ENCODE measurements at regions not wholly inside any gene's neighbourhood (a gene's known extent, or its start where the extent isn't known, plus 50 kb on each side); places are given as distances from the start of the nearest gene placed in this dataset.

DNA sequence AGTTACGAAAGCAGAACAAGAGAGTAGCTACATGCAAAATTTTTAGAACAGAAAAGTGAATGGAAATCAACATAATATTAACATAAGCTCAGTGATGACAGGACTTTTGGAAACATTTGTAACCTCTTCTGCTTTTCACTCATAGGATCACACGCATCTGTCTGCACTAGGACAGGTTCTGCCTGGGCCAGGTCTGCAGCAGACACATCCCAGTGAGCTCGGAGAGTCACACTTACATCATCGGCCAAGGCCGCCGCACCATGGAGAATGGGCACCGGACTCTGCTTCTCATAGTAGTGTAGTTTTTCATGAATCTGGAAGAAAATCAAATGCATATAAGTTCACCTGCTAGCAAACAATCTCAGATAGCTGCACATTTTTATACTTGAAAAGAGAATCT is 150.9 kb upstream of the ODAD2 start:
- no peak for TF ChIP-seq CTCF (IDR thresholded peaks at IDR 0.05)
- TF ChIP-seq NRF1 (IDR thresholded peaks at IDR 0.05; ENCODE audit: low read depth, low read length), result no peak
- TF ChIP-seq, protein P1, sequence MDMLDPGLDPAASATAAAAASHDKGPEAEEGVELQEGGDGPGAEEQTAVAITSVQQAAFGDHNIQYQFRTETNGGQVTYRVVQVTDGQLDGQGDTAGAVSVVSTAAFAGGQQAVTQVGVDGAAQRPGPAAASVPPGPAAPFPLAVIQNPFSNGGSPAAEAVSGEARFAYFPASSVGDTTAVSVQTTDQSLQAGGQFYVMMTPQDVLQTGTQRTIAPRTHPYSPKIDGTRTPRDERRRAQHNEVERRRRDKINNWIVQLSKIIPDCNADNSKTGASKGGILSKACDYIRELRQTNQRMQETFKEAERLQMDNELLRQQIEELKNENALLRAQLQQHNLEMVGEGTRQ (IDR thresholded peaks at IDR 0.05; ENCODE audit: borderline replicate concordance, low read depth, low read length), result no peak
- no peak for TF ChIP-seq GABPA (IDR thresholded peaks at IDR 0.05; ENCODE audit: low read depth)
- TF ChIP-seq SMC3 (IDR thresholded peaks at IDR 0.05; ENCODE audit: low read depth, low read length), result no peak
- no peak for TF ChIP-seq RAD21 (IDR thresholded peaks at IDR 0.05; ENCODE audit: low read length)
- TF ChIP-seq EZH2phosphoT487 (IDR thresholded peaks at IDR 0.05; ENCODE audit: borderline replicate concordance, low read depth), result no peak
- no peak for TF ChIP-seq POLR2AphosphoS5 (IDR thresholded peaks at IDR 0.05; ENCODE audit: low read depth, low read length)
- TF ChIP-seq RXRA (IDR thresholded peaks at IDR 0.05; ENCODE audit: borderline replicate concordance, low read depth), result no peak
- no peak for TF ChIP-seq TAF1 (IDR thresholded peaks at IDR 0.05; ENCODE audit: borderline replicate concordance, low read depth, low read length)
